SK-N-SH treated with all-trans-retinoic acid at 6 μM for 48 hours (cell line): ENCODE measurements at regions not wholly inside any gene's neighbourhood (a gene's known extent, or its start where the extent isn't known, plus 50 kb on each side); places are given as distances from the start of the nearest gene placed in this dataset.

Experiments used
- ARNTL ChIP-seq: fragments of 450-650 bp; formaldehyde crosslinking; IDR thresholded peaks from 2 replicates; pipeline ENCODE4 v1.5.0; 2020; ENCODE audit warnings: low read depth, mild to moderate bottlenecking, moderate library complexity, borderline replicate concordance
- SNAI2 ChIP-seq: fragments of 250-450 bp; sonication (Bioruptor Pico); IDR thresholded peaks from 2 replicates; pipeline ENCODE4 v1.5.0; 2020; ENCODE audit warnings: mild to moderate bottlenecking, moderate library complexity
- ZFP3 ChIP-seq: fragments of 250-450 bp; sonication (Bioruptor Pico); IDR thresholded peaks from 2 replicates; pipeline ENCODE4 v1.5.0; 2020; ENCODE audit warnings: mild to moderate bottlenecking, moderate library complexity
- ZFP30 ChIP-seq: fragments of 450-650 bp; formaldehyde crosslinking; IDR thresholded peaks from 2 replicates; pipeline ENCODE4 v1.5.0; 2022; ENCODE audit warnings: mild to moderate bottlenecking, moderate library complexity
- ZNF70 ChIP-seq: fragments of 450-650 bp; formaldehyde crosslinking; IDR thresholded peaks from 2 replicates; pipeline ENCODE4 v1.5.0; 2020; ENCODE audit warnings: mild to moderate bottlenecking, moderate library complexity
- TF ChIP-seq, protein P1 (sequence below): fragments of 250-450 bp; sonication (Bioruptor Pico); IDR thresholded peaks from 2 replicates; pipeline ENCODE4 v1.8.0; 2020; ENCODE audit warnings: mild to moderate bottlenecking, moderate library complexity, borderline replicate concordance
- TF ChIP-seq, protein P2 (sequence below): fragments of 250-450 bp; sonication (Bioruptor Pico); IDR thresholded peaks from 2 replicates; pipeline ENCODE4 v1.5.1; 2020; ENCODE audit warnings: low read depth, mild to moderate bottlenecking, moderate library complexity

DNA sequence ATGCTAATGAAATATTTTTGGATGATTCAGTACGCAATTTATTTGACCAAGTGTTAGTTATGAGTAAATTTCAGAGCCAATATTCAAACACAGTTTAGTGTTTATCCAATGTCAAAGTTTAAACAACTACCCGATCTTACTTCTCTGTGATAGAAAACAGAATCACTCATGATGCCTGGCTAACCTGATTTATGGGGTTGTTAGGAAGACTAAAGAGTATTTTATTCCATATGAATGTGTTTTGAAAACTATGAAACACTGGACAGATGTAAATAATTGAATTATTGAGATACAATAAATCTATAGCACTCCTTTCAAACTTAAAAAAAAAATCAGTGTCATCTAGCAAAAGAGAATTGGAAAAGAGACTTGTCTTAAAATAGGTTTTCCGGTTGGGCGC lies 1181.8 kb downstream of the EFNB2 start:
- TF ChIP-seq, protein P1, sequence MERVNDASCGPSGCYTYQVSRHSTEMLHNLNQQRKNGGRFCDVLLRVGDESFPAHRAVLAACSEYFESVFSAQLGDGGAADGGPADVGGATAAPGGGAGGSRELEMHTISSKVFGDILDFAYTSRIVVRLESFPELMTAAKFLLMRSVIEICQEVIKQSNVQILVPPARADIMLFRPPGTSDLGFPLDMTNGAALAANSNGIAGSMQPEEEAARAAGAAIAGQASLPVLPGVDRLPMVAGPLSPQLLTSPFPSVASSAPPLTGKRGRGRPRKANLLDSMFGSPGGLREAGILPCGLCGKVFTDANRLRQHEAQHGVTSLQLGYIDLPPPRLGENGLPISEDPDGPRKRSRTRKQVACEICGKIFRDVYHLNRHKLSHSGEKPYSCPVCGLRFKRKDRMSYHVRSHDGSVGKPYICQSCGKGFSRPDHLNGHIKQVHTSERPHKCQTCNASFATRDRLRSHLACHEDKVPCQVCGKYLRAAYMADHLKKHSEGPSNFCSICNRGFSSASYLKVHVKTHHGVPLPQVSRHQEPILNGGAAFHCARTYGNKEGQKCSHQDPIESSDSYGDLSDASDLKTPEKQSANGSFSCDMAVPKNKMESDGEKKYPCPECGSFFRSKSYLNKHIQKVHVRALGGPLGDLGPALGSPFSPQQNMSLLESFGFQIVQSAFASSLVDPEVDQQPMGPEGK: peak; percentile 39; the same call in 1 of the 2 replicates
- no peak for TF ChIP-seq SNAI2 (CRISPR knock-in tag)
- TF ChIP-seq ZFP3 (CRISPR knock-in tag): no peak
- TF ChIP-seq, protein P2, sequence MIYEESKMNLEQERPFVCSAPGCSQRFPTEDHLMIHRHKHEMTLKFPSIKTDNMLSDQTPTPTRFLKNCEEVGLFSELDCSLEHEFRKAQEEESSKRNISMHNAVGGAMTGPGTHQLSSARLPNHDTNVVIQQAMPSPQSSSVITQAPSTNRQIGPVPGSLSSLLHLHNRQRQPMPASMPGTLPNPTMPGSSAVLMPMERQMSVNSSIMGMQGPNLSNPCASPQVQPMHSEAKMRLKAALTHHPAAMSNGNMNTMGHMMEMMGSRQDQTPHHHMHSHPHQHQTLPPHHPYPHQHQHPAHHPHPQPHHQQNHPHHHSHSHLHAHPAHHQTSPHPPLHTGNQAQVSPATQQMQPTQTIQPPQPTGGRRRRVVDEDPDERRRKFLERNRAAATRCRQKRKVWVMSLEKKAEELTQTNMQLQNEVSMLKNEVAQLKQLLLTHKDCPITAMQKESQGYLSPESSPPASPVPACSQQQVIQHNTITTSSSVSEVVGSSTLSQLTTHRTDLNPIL: no peak
- TF ChIP-seq ZNF70 (CRISPR knock-in tag): no peak
- TF ChIP-seq ARNTL (CRISPR knock-in tag): no peak
- TF ChIP-seq ZFP30 (CRISPR knock-in tag): no peak
